SK-N-SH (cell line): ENCODE measurements at regions not wholly inside any gene's neighbourhood (a gene's known extent, or its start where the extent isn't known, plus 50 kb on each side); places are given as distances from the start of the nearest gene placed in this dataset.

ENCODE experiments used
- CTCF ChIA-PET: fragments of 300-600, 350-600 bp; formaldehyde crosslinking; extraction: SDS; loops from one replicate; lab custom pipeline; 2021; lab: Yijun Ruan, JAX
- POLR2A ChIA-PET: fragments of 350-600 bp; sonication (Branson Sonifier 250); formaldehyde crosslinking; extraction: SDS; loops from one replicate; lab custom pipeline; 2020; ENCODE audit warnings: antibody characterized with exemption, inconsistent platforms; lab: Yijun Ruan, JAX
- DNase-seq: peaks from one replicate; pipeline ENCODE4 v3.0.0; 2012
- H2AFZ ChIP-seq: fragments of 200-600 bp; sonication (generic); 2 replicates; pipeline ENCODE4 v1.8.1; 2016; ENCODE audit warnings: antibody characterized with exemption, mild to moderate bottlenecking, low read depth
- H3F3A ChIP-seq: fragments of 200-600 bp; sonication (generic); replicated peaks from 2 replicates; pipeline ENCODE3; 2016; ENCODE audit warnings: antibody characterized with exemption, mild to moderate bottlenecking; ENCODE audit not compliant: insufficient read depth
- H3K27ac ChIP-seq, 2 experiments: fragments of 200-500 bp in 1 of 2; fragments of 200-600 bp in 1 of 2; sonication (Bioruptor generic) in 1 of 2; sonication (generic), shearing (Covaris generic) in 1 of 2; 2 replicates each; pipeline versions ENCODE4 v1.5.1 to v1.6.1; 2014 to 2016; ENCODE audit warnings: low read depth in 2 of 2, inconsistent platforms in 1 of 2, low read length in 1 of 2, mild to moderate bottlenecking in 1 of 2, mixed read lengths in 1 of 2
- H3K27me3 ChIP-seq: fragments of 200-600 bp; sonication (generic), shearing (Covaris generic); 2 replicates; pipeline ENCODE4 v1.6.1; 2016; ENCODE audit warnings: mixed run types; ENCODE audit not compliant: insufficient read depth
- H3K36me3 ChIP-seq, 2 experiments: fragments of 200-500 bp in 1 of 2; fragments of 200-600 bp in 1 of 2; sonication (Bioruptor generic) in 1 of 2; sonication (generic) in 1 of 2; replicated peaks in 1 of 2; 2 replicates each; pipeline versions ENCODE3 to v1.5.1; 2014 to 2016; ENCODE audit warnings: low read length in 1 of 2, mild to moderate bottlenecking in 1 of 2; ENCODE audit not compliant: insufficient read depth in 2 of 2, control insufficient read depth in 1 of 2
- H3K4me1 ChIP-seq, 2 experiments: fragments of 200-500 bp in 1 of 2; fragments of 200-600 bp in 1 of 2; sonication (Bioruptor generic) in 1 of 2; sonication (generic), shearing (Covaris generic) in 1 of 2; 2 replicates each; pipeline versions ENCODE4 v1.5.1 to v1.6.1; 2014 to 2016; ENCODE audit warnings: low read depth in 1 of 2, low read length in 1 of 2, mixed run types in 1 of 2; ENCODE audit not compliant: insufficient read depth in 2 of 2, control insufficient read depth in 1 of 2
- H3K4me2 ChIP-seq: fragments of 200-600 bp; sonication (generic), shearing (Covaris generic); 2 replicates; pipeline ENCODE4 v1.6.1; 2017; ENCODE audit warnings: mixed run types
- H3K4me3 ChIP-seq, 2 experiments: fragments of 200-500 bp in 1 of 2; fragments of 200-600 bp in 1 of 2; sonication (Bioruptor generic) in 1 of 2; sonication (generic), shearing (Covaris generic) in 1 of 2; 2 replicates each; pipeline versions ENCODE4 v1.5.1 to v1.8.1; 2014 to 2016; ENCODE audit warnings: low read depth in 2 of 2, inconsistent platforms in 1 of 2, low read length in 1 of 2, mild to moderate bottlenecking in 1 of 2, mixed read lengths in 1 of 2, moderate library complexity in 1 of 2
- H3K79me2 ChIP-seq: fragments of 200-600 bp; sonication (generic); 2 replicates; pipeline ENCODE4 v1.8.1; 2017; ENCODE audit warnings: mild to moderate bottlenecking; ENCODE audit not compliant: insufficient read depth
- H3K9ac ChIP-seq: fragments of 200-600 bp; sonication (generic); 2 replicates; pipeline ENCODE4 v1.6.1; 2017; ENCODE audit warnings: mixed run types
- H3K9me2 ChIP-seq: fragments of 200-600 bp; sonication (generic); 2 replicates; pipeline ENCODE4 v1.6.1; 2017; ENCODE audit warnings: mixed run types
- H3K9me3 ChIP-seq: fragments of 200-600 bp; sonication (generic); 2 replicates; pipeline ENCODE4 v1.6.1; 2017; ENCODE audit warnings: mixed run types, mild to moderate bottlenecking, moderate library complexity
- H4K20me1 ChIP-seq: fragments of 200-600 bp; sonication (generic); 2 replicates; pipeline ENCODE4 v1.6.1; 2017; ENCODE audit warnings: mild to moderate bottlenecking, mixed run types; ENCODE audit not compliant: insufficient read depth
- ELF1 ChIP-seq: IDR thresholded peaks from 2 replicates; pipeline ENCODE4 v1.4.0; 2012
- EP300 ChIP-seq, 2 experiments: IDR thresholded peaks; 2 replicates each; pipeline versions ENCODE4 v1.4.0 to v1.6.1; 2012; ENCODE audit warnings: borderline replicate concordance in 1 of 2, low read depth in 1 of 2, low read length in 1 of 2
- FOXJ3 ChIP-seq: sonication (generic); formaldehyde crosslinking; IDR thresholded peaks from 2 replicates; pipeline ENCODE4 v1.5.1; 2020; ENCODE audit warnings: mild to moderate bottlenecking, missing genetic modification reagents
- JUND ChIP-seq: IDR thresholded peaks from 2 replicates; pipeline ENCODE4 v1.4.0; 2012
- MEF2A ChIP-seq: IDR thresholded peaks from 2 replicates; pipeline ENCODE4 v1.4.0; 2012; ENCODE audit warnings: low read depth, borderline replicate concordance
- MXI1 ChIP-seq: IDR thresholded peaks from 2 replicates; pipeline ENCODE4 v1.6.1; 2012; ENCODE audit warnings: mild to moderate bottlenecking, low read depth, low read length, improper control_type of control experiment
- RAD21 ChIP-seq: IDR thresholded peaks from 2 replicates; pipeline ENCODE4 v1.6.1; 2012; ENCODE audit warnings: mild to moderate bottlenecking, low read length
- REST ChIP-seq: IDR thresholded peaks from 2 replicates; pipeline ENCODE4 v1.6.1; 2012; ENCODE audit warnings: mild to moderate bottlenecking, low read depth, low read length, moderate library complexity
- RFX5 ChIP-seq: IDR thresholded peaks from 2 replicates; pipeline ENCODE4 v1.6.1; 2012; ENCODE audit warnings: mild to moderate bottlenecking, improper control_type of control experiment, low read length
- RXRA ChIP-seq: IDR thresholded peaks from 2 replicates; pipeline ENCODE4 v1.4.0; 2012; ENCODE audit warnings: low read depth, mild to moderate bottlenecking, borderline replicate concordance
- SMC3 ChIP-seq: IDR thresholded peaks from 2 replicates; pipeline ENCODE4 v1.6.1; 2012; ENCODE audit warnings: low read depth, low read length, improper control_type of control experiment
- WGBS: methylation state at CpG from one replicate; pipeline ENCODE4 v1.1.6; 2017; ENCODE audit warnings: low lambda C conversion rate; 5-methylcytosine and 5-hydroxymethylcytosine counted together

DNA sequence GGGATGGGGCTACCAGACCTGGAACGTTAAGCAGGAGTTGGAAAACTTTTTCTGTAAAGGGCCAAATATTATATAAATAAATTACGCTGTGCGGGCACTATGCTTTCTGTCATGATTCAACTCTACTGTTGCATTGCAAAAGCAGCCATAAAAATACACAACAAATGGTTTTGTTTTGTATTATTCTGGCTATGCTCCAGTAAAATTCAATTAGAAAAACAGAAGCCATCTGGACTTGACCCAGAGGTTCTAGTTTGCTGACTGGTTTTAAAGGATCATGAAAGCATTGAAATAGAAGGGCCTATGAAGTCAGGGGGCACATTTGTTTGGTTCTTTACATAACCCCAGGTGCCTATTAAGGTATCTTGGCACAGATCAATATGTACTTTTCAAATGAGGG lies 647.4 kb upstream of the LMCD1 start:
- POLR2A ChIA-PET = no interaction called here
- H3F3A ChIP-seq = no peaks in the 10 kb centered on the region
- 46% methylated on average over 3 of the region's 3 CpGs for WGBS
- DNase-seq = no peak
- TF ChIP-seq JUND (no peak), MXI1 (no peak)
- H3K27ac ChIP-seq = no peak overlapping the region
- no peaks in the 10 kb centered on the region; a peak in 1 of 4 replicates for H3K4me1 ChIP-seq
- no peaks in the 10 kb centered on the region for H3K9me3 ChIP-seq
- H3K79me2 ChIP-seq = no peaks in the 10 kb centered on the region
- no peak overlapping the region for H3K4me3 ChIP-seq
- no peaks in the 10 kb centered on the region for H3K9me2 ChIP-seq
- H3K9ac ChIP-seq = no peak overlapping the region
- no peak overlapping the region for H3K4me2 ChIP-seq
- CTCF ChIA-PET = interaction anchor here (1.0 kb wide), 1 partner anchor 83 kb away, joined by 3 read pairs; no protein-coding TSS in a partner anchor
- no peak overlapping the region for H2AFZ ChIP-seq
- no peaks in the 10 kb centered on the region for H3K36me3 ChIP-seq
- H3K27me3 ChIP-seq = no peaks in the 10 kb centered on the region
- H4K20me1 ChIP-seq = no peaks in the 10 kb centered on the region

GRCh38 chr3:7854721-7855120 lies 646.9 kb upstream of the LMCD1 start:
- H4K20me1 ChIP-seq = no peaks in the 10 kb centered on the region
- no peak overlapping the region for H3K4me3 ChIP-seq
- DNase-seq = no peak
- H2AFZ ChIP-seq = no peak overlapping the region
- H3K36me3 ChIP-seq = no peaks in the 10 kb centered on the region
- ChIA-PET POLR2A (no interaction called here), CTCF (no interaction called here)
- no peaks in the 10 kb centered on the region for H3F3A ChIP-seq
- H3K27ac ChIP-seq = no peak overlapping the region
- no peak overlapping the region for H3K4me2 ChIP-seq
- no peak overlapping the region for H3K9ac ChIP-seq
- 49% methylated on average over 5 of the region's 5 CpGs for WGBS
- TF ChIP-seq MEF2A = no peak
- no peak for TF ChIP-seq ELF1
- no peak for TF ChIP-seq RAD21
- no peak for TF ChIP-seq SMC3
- TF ChIP-seq FOXJ3 = no peak
- no peak for TF ChIP-seq EP300 (IDR thresholded peaks at IDR 0.05; ENCODE audit: borderline replicate concordance in 1 of 2, low read depth in 1 of 2, low read length in 1 of 2)
- no peaks in the 10 kb centered on the region for H3K9me2 ChIP-seq
- H3K79me2 ChIP-seq = no peaks in the 10 kb centered on the region
- no peaks in the 10 kb centered on the region; a peak in 1 of 4 replicates for H3K4me1 ChIP-seq
- no peaks in the 10 kb centered on the region for H3K27me3 ChIP-seq
- no peaks in the 10 kb centered on the region for H3K9me3 ChIP-seq

DNA sequence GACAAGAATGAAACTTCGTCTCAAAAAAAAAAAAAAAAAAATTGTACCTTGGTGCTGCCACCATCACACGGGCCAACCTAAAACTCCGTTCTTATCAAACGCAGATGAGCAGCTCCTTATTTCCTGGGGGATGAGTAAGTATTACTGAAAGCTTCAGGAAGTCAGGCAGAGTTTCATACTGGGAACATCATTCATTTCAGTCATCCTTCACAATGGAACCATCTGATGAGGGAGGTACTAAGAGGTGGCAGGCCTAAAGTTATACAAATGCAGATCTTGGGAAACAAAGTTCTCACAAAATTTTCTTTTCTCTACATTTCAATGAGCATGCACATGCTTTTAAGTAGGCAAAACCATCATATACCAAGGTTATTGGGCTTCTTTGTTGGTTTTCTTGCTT lies 636.0 kb upstream of the LMCD1 start:
- WGBS = 52% methylated on average over 4 of the region's 4 CpGs

More for the DNA sequence above, 636.0 kb upstream of the LMCD1 start:
- peaks cover 7% of the 10 kb centered on the region; the same call in 1 of the 2 replicates for H3K9me3 ChIP-seq
- H3K36me3 ChIP-seq = no peaks in the 10 kb centered on the region
- H3K79me2 ChIP-seq = no peaks in the 10 kb centered on the region
- TF ChIP-seq FOXJ3 (no peak), MEF2A (no peak), SMC3 (no peak), MXI1 (no peak), RFX5 (no peak), EP300 (IDR thresholded peaks at IDR 0.05; ENCODE audit: borderline replicate concordance in 1 of 2, low read depth in 1 of 2, low read length in 1 of 2) (no peak), REST (no peak), RXRA (no peak)
- CTCF ChIA-PET = interaction anchor here (0.9 to 1.0 kb wide), 2 partner anchors 18 to 245 kb away, joined by 3 to 5 read pairs; no protein-coding TSS in a partner anchor
- H3K9me2 ChIP-seq = no peaks in the 10 kb centered on the region
- H3F3A ChIP-seq = no peaks in the 10 kb centered on the region
- H4K20me1 ChIP-seq = no peaks in the 10 kb centered on the region
- H3K4me2 ChIP-seq = no peak overlapping the region
- no peak overlapping the region for H3K27ac ChIP-seq
- H3K9ac ChIP-seq = no peak overlapping the region
- POLR2A ChIA-PET = no interaction called here
- H3K4me3 ChIP-seq = no peak overlapping the region
- H3K27me3 ChIP-seq = no peaks in the 10 kb centered on the region
- no peak overlapping the region for H2AFZ ChIP-seq
- no peak for DNase-seq
- H3K4me1 ChIP-seq = no peaks in the 10 kb centered on the region
